H1 (cell line): ENCODE measurements at regions not wholly inside any gene's neighbourhood (a gene's known extent, or its start where the extent isn't known, plus 50 kb on each side); places are given as distances from the start of the nearest gene placed in this dataset.

Experiments used
- CHD1 ChIP-seq: IDR thresholded peaks from 2 replicates; pipeline ENCODE4 v1.6.1; 2012; ENCODE audit warnings: low read depth, low read length, improper control_type of control experiment
- CHD2 ChIP-seq: IDR thresholded peaks from 2 replicates; pipeline ENCODE4 v1.6.1; 2012; ENCODE audit warnings: low read length, improper control_type of control experiment
- CHD7 ChIP-seq: fragments of 300-600 bp; sonication (generic); IDR thresholded peaks from 2 replicates; pipeline ENCODE4 v1.7.1; 2012; ENCODE audit warnings: low read length, moderate library complexity, mild to moderate bottlenecking, inconsistent platforms; ENCODE audit not compliant: insufficient replicate concordance
- GABPA ChIP-seq: IDR thresholded peaks from 2 replicates; pipeline ENCODE4 v1.6.1; 2011; ENCODE audit warnings: mild to moderate bottlenecking, low read length, moderate library complexity, borderline replicate concordance; ENCODE audit not compliant: insufficient read depth
- HDAC2 ChIP-seq, 2 experiments: fragments of 300-600 bp in 1 of 2; sonication (generic) in 1 of 2; IDR thresholded peaks; 2 replicates each; pipeline ENCODE4 v1.6.1; 2011 to 2012; ENCODE audit warnings: low read depth in 2 of 2, low read length in 2 of 2, mild to moderate bottlenecking in 2 of 2, moderate library complexity in 2 of 2, borderline replicate concordance in 1 of 2, inconsistent platforms in 1 of 2
- KDM4A ChIP-seq: IDR thresholded peaks from one replicate; pipeline ENCODE4 v1.7.1; 2012; ENCODE audit warnings: low read depth, mild to moderate bottlenecking, moderate library complexity, low read length, inconsistent platforms; ENCODE audit not compliant: severe bottlenecking
- MAFK ChIP-seq: IDR thresholded peaks from 2 replicates; pipeline ENCODE4 v1.6.1; 2012; ENCODE audit warnings: low read depth, mild to moderate bottlenecking, improper control_type of control experiment, low read length
- PHF8 ChIP-seq: fragments of 200-600 bp; sonication (generic); conservative IDR thresholded peaks from 2 replicates; pipeline ENCODE4 v1.7.1; 2012; ENCODE audit warnings: low read depth, mild to moderate bottlenecking, inconsistent platforms, low read length, moderate library complexity
- TF ChIP-seq, protein P1 (sequence below): IDR thresholded peaks from 2 replicates; pipeline ENCODE4 v1.6.1; 2011; ENCODE audit warnings: low read depth, mild to moderate bottlenecking, low read length; ENCODE audit not compliant: insufficient read depth

DNA sequence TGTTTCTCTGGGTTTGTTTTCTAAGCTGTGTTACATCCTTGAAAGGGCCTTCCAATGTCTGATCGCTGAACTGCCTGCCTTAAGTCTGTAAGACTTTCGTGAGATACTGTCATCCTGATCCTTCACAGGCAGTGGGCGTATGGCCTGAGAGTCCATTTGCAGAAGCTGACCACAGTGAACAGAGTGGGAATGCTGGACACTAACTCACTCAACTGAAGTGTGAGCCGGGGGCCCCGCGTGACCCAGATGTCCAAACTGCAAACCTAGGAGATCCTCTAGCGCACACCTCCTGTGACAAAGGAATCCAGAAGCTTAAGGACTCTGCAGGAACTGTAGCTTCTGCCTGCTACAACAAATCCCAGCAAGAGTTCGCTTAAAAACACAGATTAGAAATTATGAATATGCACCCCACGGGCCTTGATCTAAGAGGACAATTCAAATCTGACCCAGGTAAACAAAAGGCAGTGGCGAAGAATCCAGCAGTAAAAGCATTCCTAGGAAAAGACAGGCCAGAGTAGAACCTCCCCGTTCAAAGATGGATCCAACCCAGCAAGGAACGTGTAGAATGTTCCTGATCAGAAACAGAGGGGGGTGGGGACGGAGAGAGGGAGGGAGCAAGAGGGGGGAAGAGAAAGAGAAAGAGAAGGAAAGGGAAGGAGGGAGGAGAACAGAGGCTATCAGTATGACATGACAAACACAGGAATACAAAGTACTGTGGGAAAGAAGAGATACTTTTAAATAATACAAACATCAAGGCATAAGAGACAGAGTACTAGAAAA, 135.0 kb upstream of the AFDN start (continued):
- TF ChIP-seq CHD7 (no peak), GABPA (no peak), HDAC2 (IDR thresholded peaks at IDR 0.05; ENCODE audit: borderline replicate concordance in 1 of 2, low read depth in 2 of 2, low read length in 2 of 2) (no peak), KDM4A (no peak), PHF8 (no peak), CHD1 (no peak), MAFK (no peak), CHD2 (no peak)
- TF ChIP-seq, protein P1, sequence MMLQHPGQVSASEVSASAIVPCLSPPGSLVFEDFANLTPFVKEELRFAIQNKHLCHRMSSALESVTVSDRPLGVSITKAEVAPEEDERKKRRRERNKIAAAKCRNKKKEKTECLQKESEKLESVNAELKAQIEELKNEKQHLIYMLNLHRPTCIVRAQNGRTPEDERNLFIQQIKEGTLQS, result no peak
